Chondrocyte (in vitro differentiated cells): ENCODE measurements at regions not wholly inside any gene's neighbourhood (a gene's known extent, or its start where the extent isn't known, plus 50 kb on each side); places are given as distances from the start of the nearest gene placed in this dataset.

Source experiments
- DNase-seq: peaks from one replicate; pipeline ENCODE4 v3.0.0; 2021; ENCODE audit warnings: mixed read lengths, low spot score
- H3K27ac Mint-ChIP-seq: one replicate; pipeline ENCODE4 v1.8.0; 2021; ENCODE audit warnings: mild to moderate bottlenecking, moderate library complexity, mixed read lengths; ENCODE audit not compliant: unreplicated experiment
- H3K27me3 Mint-ChIP-seq: 2 replicates; pipeline ENCODE4 v1.8.0; 2021; ENCODE audit warnings: low read depth, mixed read lengths
- H3K36me3 Mint-ChIP-seq: 2 replicates; pipeline ENCODE4 v1.8.0; 2021; ENCODE audit warnings: low read depth, mixed read lengths
- H3K4me1 Mint-ChIP-seq: 2 replicates; pipeline ENCODE4 v1.8.0; 2021; ENCODE audit warnings: low read depth, mild to moderate bottlenecking, mixed read lengths
- H3K4me3 Mint-ChIP-seq: one replicate; pipeline ENCODE4 v1.8.0; 2021; ENCODE audit warnings: mild to moderate bottlenecking, moderate library complexity, mixed read lengths; ENCODE audit not compliant: unreplicated experiment
- H3K9me3 Mint-ChIP-seq: 2 replicates; pipeline ENCODE4 v1.8.0; 2021; ENCODE audit warnings: low read depth, mixed read lengths
- TF ChIP-seq, protein P1 (sequence below): fragments of 200-600 bp; sonication (generic); IDR thresholded peaks from 2 replicates; pipeline ENCODE4 v1.5.0; 2021; ENCODE audit warnings: antibody characterized with exemption, mild to moderate bottlenecking, moderate library complexity

DNA sequence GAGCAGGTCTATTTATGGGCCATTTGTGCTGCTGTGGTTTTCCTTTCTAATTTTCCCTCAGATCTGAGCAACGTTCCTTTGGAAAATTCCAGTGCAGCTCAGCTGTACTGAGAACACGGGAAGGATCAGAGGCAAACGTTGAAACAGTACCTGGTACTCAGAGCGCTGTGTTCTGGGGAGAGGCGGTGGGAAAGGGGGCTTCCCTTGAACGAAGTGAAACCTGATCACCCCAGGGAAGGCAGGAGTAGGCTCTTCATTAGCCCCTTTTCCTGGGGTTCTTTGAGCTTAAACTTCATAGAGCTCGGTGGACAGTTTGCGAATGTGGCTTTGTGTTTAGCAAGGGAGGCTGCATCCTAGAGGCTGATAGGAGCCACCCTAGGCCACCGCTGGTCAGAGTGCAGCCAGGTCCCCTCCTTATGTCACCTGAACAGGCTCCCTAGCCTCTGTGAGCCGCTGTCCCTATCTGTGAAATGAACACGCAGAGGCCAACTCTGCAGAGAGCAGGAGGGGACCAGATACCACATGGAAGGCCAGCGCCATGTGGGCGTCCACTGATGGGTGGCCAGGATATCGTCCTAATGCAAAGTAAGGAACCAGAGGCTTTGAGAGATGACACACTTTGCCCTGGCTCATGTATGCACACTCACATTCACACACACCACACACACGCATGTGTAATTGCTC is 1464.8 kb downstream of the BRD1 start:
- TF ChIP-seq, protein P1, sequence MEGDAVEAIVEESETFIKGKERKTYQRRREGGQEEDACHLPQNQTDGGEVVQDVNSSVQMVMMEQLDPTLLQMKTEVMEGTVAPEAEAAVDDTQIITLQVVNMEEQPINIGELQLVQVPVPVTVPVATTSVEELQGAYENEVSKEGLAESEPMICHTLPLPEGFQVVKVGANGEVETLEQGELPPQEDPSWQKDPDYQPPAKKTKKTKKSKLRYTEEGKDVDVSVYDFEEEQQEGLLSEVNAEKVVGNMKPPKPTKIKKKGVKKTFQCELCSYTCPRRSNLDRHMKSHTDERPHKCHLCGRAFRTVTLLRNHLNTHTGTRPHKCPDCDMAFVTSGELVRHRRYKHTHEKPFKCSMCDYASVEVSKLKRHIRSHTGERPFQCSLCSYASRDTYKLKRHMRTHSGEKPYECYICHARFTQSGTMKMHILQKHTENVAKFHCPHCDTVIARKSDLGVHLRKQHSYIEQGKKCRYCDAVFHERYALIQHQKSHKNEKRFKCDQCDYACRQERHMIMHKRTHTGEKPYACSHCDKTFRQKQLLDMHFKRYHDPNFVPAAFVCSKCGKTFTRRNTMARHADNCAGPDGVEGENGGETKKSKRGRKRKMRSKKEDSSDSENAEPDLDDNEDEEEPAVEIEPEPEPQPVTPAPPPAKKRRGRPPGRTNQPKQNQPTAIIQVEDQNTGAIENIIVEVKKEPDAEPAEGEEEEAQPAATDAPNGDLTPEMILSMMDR: no peak
- no peaks in the 10 kb centered on the region for H3K27me3 Mint-ChIP-seq
- H3K36me3 Mint-ChIP-seq: no peaks in the 10 kb centered on the region
- no peak overlapping the region for H3K27ac Mint-ChIP-seq
- no peaks in the 10 kb centered on the region for H3K9me3 Mint-ChIP-seq
- H3K4me1 Mint-ChIP-seq: no peaks in the 10 kb centered on the region
- DNase-seq: no peak
- H3K4me3 Mint-ChIP-seq: no peak overlapping the region

DNA sequence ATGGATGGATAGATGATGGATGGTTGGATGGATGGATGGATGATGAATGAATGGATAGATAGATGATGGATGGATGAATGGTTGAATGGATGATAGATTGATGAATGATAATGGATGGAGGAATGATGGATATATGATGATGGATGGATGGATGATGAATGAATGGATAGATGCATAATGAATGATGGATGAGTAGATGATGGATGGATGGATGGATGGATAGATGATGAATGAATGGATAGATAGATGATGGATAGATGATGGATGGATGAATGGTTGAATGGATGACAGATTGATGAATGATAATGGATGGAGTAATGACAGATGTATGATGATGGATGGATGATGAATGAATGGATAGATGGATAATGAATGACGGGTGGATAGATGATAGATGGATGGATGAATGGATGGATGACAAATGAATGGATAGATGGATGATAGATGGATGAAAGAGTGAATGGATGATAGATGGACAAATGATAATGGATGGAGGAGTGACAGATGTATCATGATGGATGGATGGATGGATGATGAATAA is 1466.5 kb downstream of the BRD1 start:
- H3K9me3 Mint-ChIP-seq: no peaks in the 10 kb centered on the region
- H3K4me1 Mint-ChIP-seq: no peaks in the 10 kb centered on the region
- no peak overlapping the region for H3K4me3 Mint-ChIP-seq
- no peaks in the 10 kb centered on the region for H3K36me3 Mint-ChIP-seq
- TF ChIP-seq, protein P1: no peak
- no peak overlapping the region for H3K27ac Mint-ChIP-seq
- DNase-seq: no peak
- no peaks in the 10 kb centered on the region for H3K27me3 Mint-ChIP-seq

DNA sequence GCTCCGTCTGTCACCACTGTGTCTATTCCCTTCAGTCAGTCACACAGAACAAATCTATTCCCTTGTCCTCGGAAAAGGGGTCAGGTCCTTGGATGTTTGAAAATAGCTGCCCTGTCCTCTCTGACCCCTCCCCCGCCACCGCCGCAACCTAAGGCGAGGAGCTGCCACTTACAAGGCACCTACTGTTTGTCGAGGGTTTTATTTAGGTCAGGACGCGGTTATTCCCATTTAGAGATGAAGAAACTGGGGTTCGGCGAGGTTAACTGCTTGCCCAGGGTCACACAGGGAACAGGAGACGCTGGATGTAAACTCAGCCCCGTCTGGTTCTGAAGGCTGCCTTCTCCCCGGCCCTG is 1468.1 kb downstream of the BRD1 start:
- H3K9me3 Mint-ChIP-seq: no peaks in the 10 kb centered on the region
- no peaks in the 10 kb centered on the region for H3K36me3 Mint-ChIP-seq
- TF ChIP-seq, protein P1: no peak
- peaks cover 1% of the 10 kb centered on the region for H3K27me3 Mint-ChIP-seq
- no peak overlapping the region for H3K27ac Mint-ChIP-seq
- H3K4me3 Mint-ChIP-seq: no peak overlapping the region
- no peak for DNase-seq
- H3K4me1 Mint-ChIP-seq: peaks cover under 1% of the 10 kb centered on the region

DNA sequence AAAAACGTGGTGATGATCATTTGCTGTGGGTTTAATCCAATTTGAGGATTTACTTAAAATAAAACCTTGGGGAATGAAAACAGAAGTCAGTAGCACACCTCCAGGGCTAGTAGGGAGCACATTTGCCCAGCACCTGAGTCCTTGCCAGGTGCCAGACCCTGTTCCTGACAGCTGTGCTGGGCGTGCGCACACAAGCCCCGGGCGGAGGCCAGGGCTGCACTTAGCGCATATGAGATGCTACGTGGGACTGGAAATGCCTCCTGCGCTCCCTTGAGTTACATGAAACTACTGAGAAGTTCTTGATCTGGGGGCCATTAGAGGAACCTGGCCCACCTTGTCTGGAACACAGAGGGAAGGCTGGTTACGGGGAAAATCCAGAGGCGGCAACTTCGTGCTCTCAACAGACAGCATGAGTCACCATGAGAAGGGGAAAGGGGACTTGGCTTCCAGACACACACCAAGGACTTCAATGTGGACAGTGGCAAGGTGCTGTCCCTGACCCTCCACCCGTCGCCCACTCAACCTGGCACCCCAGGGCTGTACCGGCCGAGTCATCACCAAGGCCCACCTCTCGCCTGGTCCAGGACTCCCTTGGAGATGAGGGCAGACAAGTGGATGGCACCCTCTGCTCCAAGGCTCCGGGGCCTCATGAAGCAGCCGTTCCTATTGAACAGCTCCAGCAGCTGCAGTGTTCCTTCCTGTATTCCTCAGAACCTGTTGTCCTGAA is 1468.6 kb downstream of the BRD1 start:
- TF ChIP-seq, protein P1: no peak
- Mint-ChIP-seq H3K36me3 (no peaks in the 10 kb centered on the region), H3K4me1 (peaks cover 6% of the 10 kb centered on the region)

DNA sequence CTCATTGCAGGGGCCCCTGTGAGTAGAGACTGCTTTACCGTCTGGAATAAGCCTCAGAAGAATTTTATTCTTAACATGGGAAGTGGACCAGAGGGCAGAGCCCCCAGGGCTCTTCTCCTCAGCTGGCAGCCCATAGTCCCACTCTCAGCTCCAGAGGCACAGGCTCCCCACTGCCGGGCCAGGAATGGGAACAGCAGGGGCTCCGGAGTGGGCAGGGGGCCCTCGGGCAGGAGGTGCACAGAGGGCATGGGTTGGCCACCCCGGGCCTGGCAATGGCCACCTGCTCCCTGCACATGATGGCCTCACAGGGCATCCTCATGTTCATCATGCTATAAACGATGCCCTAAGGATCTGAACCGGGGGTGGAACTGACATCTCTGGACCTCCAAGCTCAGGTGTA is 1469.7 kb downstream of the BRD1 start:
- Mint-ChIP-seq H3K4me3 (no peak overlapping the region), H3K27ac (no peak overlapping the region), H3K36me3 (no peaks in the 10 kb centered on the region), H3K27me3 (peaks cover 1% of the 10 kb centered on the region), H3K9me3 (no peaks in the 10 kb centered on the region), H3K4me1 (peaks cover 17% of the 10 kb centered on the region)
- TF ChIP-seq, protein P1: no peak
- DNase-seq: peak; percentile 36

More for the DNA sequence above, 1468.6 kb downstream of the BRD1 start:
- Mint-ChIP-seq H3K27ac (no peak overlapping the region), H3K4me3 (no peak overlapping the region), H3K9me3 (no peaks in the 10 kb centered on the region), H3K27me3 (peaks cover 1% of the 10 kb centered on the region)
- DNase-seq: no peak
